ENCODE measurements at regions not wholly inside any gene's neighbourhood (a gene's known extent, or its start where the extent isn't known, plus 50 kb on each side); places are given as distances from the start of the nearest gene placed in this dataset.

DNA sequence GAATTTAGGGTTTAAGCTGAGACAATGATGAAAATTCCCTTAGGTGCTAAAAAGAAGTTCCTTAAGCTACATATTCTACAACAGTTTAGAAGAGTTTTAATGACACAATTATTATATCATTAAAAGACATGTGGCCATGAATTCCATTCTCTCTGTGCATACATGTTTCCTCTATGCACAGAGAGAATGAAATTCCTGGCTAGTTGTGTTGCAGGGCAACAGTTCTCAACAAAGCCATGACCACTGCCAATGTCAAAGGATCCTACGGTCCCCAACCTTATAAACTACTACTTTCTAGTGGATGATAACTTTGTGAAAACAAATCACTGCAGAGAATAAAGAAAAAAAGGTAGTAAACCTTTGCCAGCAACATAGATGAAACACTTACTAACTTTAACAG, 122.7 kb downstream of the OTOL1 start:
- no peak overlapping the region for H3K27ac ChIP-seq (ENCODE audit: extremely low read depth, low read depth, low read length)
- 0% methylated on average over 1 of the region's 1 CpG for WGBS (ENCODE audit: insufficient coverage, low coverage, missing lambda C conversion rate)
- no peak overlapping the region for H3K4me3 ChIP-seq
- no peaks in the 10 kb centered on the region for H3K27me3 ChIP-seq (ENCODE audit: control insufficient read depth in 2 of 2, insufficient read depth in 2 of 2, low read length in 2 of 2)
- H4K20me1 ChIP-seq (replicated peaks; ENCODE audit: control insufficient read depth, insufficient read depth, low read length) = no peaks in the 10 kb centered on the region
- POLR2A ChIA-PET = no interaction called here
- H3K4me2 ChIP-seq (ENCODE audit: insufficient read depth, low read length) = no peak overlapping the region
- TF ChIP-seq MCM3 (IDR thresholded peaks at IDR 0.05) (no peak), MTF1 (CRISPR knock-in tag; IDR thresholded peaks at IDR 0.05; ENCODE audit: borderline replicate concordance) (no peak), NR4A1 (CRISPR knock-in tag; IDR thresholded peaks at IDR 0.05) (no peak), NR4A1 (tag; IDR thresholded peaks at IDR 0.05) (no peak), PATZ1 (CRISPR knock-in tag; IDR thresholded peaks at IDR 0.05; ENCODE audit: borderline replicate concordance) (no peak), ZNF274 (IDR thresholded peaks at IDR 0.05; ENCODE audit: borderline replicate concordance, low read depth, low read length) (no peak), ZNF584 (CRISPR knock-in tag; IDR thresholded peaks at IDR 0.05; ENCODE audit: low read depth) (no peak), HNRNPL (IDR thresholded peaks at IDR 0.05; ENCODE audit: low read depth, low read length) (no peak), SRF (CRISPR knock-in tag; IDR thresholded peaks at IDR 0.05) (no peak), JUN (IDR thresholded peaks at IDR 0.05; ENCODE audit: borderline replicate concordance, low read depth, low read length) (no peak), JUN (CRISPR knock-in tag; IDR thresholded peaks at IDR 0.05; ENCODE audit: borderline replicate concordance) (no peak), PHF21A (IDR thresholded peaks at IDR 0.05; ENCODE audit: borderline replicate concordance, low read depth) (no peak), ELF1 (tag; IDR thresholded peaks at IDR 0.05) (no peak), FOXO4 (CRISPR knock-in tag; IDR thresholded peaks at IDR 0.05) (no peak), BRD9 (IDR thresholded peaks at IDR 0.05; ENCODE audit: low read depth, partially characterized antibody) (no peak), HLTF (IDR thresholded peaks at IDR 0.05) (no peak)
- TF ChIP-seq, protein P1, sequence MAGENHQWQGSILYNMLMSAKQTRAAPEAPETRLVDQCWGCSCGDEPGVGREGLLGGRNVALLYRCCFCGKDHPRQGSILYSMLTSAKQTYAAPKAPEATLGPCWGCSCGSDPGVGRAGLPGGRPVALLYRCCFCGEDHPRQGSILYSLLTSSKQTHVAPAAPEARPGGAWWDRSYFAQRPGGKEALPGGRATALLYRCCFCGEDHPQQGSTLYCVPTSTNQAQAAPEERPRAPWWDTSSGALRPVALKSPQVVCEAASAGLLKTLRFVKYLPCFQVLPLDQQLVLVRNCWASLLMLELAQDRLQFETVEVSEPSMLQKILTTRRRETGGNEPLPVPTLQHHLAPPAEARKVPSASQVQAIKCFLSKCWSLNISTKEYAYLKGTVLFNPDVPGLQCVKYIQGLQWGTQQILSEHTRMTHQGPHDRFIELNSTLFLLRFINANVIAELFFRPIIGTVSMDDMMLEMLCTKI (IDR thresholded peaks at IDR 0.05; ENCODE audit: partially characterized antibody) = no peak
- H3K9me3 ChIP-seq (replicated peaks; ENCODE audit: control insufficient read depth, insufficient read depth, low read depth, low read length) = no peaks in the 10 kb centered on the region; the same call in 1 of the 2 replicates
- ATAC-seq (no peak), DNase-seq (ENCODE audit: extremely low read depth in 1 of 4, low spot score in 3 of 4) (no peak), FAIRE-seq (no peak)
- no peaks in the 10 kb centered on the region for H3K79me2 ChIP-seq (ENCODE audit: control insufficient read depth, insufficient read depth, low read length)
- H3K9ac ChIP-seq (ENCODE audit: insufficient read depth in 1 of 2, low read depth in 2 of 2, low read length in 2 of 2) = no peak overlapping the region
- intact Hi-C loops (cut with micrococcal nuclease) (no loop called here), in situ Hi-C loops (cut with MboI) (no loop called here)
- H3K36me3 ChIP-seq (ENCODE audit: control insufficient read depth, insufficient read depth, low read length) = no peaks in the 10 kb centered on the region
- H3K9me1 ChIP-seq (ENCODE audit: control insufficient read depth, insufficient read depth, low read length) = no peaks in the 10 kb centered on the region
- BruUV-seq (replicated peaks) = no TSS peak
- CTCF ChIA-PET (ENCODE audit: low intra/inter-chr PET ratio) = no interaction called here
- H2AFZ ChIP-seq (ENCODE audit: low read depth, low read length) = no peak overlapping the region
- no peaks in the 10 kb centered on the region for H3K4me1 ChIP-seq (replicated peaks in 1 of 2; ENCODE audit: control insufficient read depth in 2 of 2, insufficient read depth in 2 of 2, low read length in 2 of 2)
